GM19324 (cell line): ENCODE measurements at regions not wholly inside any gene's neighbourhood (a gene's known extent, or its start where the extent isn't known, plus 50 kb on each side); places are given as distances from the start of the nearest gene placed in this dataset.

Experiments
- ATAC-seq: cut with Tn5 transposase; IDR thresholded peaks from one replicate; pipeline ENCODE4 v1.9.1; 2021; ENCODE audit warnings: mild to moderate bottlenecking, moderate library complexity; ENCODE audit not compliant: unreplicated experiment, low FRiP score

GRCh38 chr21:16838331-16838730 is 674.5 kb upstream of the CXADR start:
- ATAC-seq, result no peak

DNA sequence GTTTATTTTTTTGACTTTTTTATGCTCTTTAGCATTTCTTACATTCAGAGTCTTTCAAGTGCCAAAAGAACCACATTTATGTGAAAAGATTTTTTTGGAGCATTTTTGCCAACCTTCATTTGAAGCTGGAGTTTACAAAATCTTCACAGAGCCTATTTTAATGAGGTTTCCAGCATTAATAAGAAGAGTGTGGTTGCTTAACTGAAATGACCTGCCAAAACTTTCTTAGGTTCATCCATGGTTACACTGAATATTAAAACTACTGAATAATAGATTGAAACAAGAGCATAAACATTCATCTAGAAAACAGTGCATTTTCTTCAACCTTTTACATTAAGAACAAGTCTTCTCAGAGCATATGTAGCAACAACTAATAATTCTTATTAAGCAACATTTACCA is 672.3 kb upstream of the CXADR start:
- ATAC-seq, result no peak

- ATAC-seq, result no peak
These were observed 670.7 kb upstream of the CXADR start for GRCh38 chr21:16841975-16842695.

DNA sequence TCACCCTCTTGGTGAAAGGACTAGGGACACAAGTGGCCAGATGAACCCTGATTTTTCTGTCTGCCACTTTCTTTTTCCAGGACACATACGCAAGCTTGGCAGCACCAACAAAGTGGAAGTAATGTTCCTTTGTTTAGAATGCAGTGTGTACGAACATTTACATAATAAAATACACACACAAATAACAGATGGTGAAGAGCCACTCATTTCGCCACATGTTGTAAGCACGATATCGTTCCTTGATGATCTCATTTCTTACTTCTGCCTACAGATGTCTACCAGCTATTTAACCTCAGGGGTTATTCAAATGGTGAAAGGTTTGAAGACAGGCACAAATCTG is 670.2 kb upstream of the CXADR start:
- no peak for ATAC-seq

DNA sequence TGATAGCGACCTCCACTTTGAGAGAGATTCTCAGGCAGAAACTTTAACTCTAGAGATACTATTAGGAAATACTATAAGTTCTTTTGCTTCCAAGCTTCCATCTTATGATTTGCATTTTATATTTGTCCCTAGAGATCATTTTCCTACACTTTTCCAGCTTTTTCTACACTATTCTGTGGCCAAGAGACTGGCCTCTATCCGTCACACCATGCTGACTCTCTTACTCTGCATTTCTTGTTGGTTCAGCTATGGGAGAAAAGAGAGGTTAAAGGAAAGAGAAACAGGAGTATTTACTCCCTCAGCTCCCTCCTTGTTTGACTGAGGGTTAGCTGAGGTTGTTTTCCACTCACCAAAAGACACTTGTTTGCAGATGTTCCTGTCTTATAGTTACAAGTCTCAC is 665.6 kb upstream of the CXADR start:
- ATAC-seq, result no peak

- ATAC-seq, result no peak
These were observed 661.8 kb upstream of the CXADR start for GRCh38 chr21:16851054-16851453.

- no peak for ATAC-seq
These were observed 657.6 kb upstream of the CXADR start for GRCh38 chr21:16855164-16855667.

GRCh38 chr21:16863362-16863905 is 649.4 kb upstream of the CXADR start:
- no peak for ATAC-seq

DNA sequence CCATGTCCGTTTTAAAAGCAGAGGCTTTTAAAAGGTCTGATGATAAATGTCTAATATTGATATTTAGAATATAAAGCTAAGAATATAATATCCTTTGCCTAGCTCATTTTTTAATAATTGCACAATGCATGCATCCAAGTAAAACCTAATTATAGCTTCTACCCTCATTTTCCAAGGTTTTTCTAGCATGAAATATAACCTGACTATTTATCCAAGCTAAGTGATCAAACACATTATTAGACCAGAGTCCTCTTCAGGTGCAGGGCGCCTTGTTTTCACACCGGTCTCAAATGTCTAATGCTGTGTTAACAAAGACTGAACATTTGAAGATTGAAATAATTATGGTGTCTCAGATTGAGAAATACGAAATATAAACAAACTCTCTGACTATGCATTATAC is 648.9 kb upstream of the CXADR start:
- no peak for ATAC-seq

GRCh38 chr21:16865632-16866031 is 647.2 kb upstream of the CXADR start:
- ATAC-seq, result no peak

DNA sequence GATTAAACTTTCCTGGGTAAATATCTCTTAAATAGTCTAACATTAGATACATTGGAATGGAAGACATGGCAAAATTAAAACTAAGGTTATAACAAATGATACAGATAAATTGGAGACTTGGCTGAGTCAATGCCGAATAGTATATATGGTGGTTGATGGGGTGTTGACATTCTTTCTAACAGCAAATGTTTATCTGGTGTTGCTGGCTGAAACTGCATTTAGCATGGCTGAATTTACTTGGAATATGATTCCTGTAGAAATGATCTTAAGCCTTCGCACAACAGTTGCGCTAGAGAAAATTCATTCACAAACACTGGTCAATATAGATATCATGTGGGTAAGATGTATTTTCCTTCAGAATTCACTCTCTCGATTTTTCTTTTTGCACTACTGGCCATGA is 646.0 kb upstream of the CXADR start:
- ATAC-seq, result no peak

DNA sequence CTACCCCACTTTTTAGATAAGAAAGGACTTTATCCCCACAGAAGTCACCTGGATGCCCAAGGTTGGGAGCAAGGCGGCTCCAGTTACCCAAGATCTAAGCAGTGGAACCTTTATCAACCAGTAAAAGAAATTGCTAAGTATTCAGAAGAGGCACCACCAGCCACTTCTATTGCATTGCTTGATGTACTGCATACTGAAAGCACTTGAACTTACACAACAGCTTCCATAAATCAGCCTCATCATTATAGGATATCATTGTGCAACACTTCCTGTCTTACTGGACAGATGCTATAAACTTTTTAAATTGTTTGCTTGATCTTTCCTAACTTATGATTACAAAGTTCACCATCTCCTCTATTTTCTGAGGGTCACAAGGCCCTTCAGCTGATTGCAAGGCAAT is 642.7 kb upstream of the CXADR start:
- ATAC-seq, result no peak

DNA sequence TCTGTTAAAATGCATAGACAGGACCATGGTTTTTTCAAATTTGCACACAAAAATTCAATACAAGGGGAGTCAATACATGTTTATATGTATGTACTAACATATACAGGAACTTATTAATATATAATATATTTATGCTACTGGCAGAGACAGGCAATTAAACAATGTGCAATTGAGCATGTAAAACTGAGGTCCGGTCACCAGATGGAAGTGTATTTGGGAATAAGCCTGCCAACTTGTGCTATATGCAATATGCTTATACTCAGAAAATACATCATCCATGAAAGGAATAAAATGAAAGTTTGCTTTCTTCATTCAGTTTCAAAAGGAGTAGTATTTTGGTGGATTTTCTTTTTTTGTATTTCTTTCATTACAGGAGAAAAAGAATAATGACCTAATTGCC is 640.2 kb upstream of the CXADR start:
- no peak for ATAC-seq

DNA sequence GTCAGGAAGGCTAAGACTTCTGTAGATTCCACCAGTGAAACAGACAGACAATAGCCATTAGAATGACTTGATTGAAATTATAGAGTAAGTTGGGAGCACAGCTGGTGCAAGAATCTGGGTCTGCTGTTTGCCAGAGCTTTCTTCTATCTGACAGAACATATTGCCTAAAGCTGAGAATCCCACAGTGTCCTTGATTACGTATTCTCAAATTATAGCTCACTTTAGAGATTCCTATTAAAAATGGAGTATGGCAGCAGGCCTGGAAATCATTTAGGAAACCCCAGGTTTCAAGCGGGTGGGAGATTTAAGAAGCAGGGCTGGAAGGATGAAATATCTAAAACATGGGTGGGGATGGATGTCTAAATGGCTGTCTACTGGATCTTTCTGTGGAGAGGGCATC is 639.7 kb upstream of the CXADR start:
- ATAC-seq, result no peak

GRCh38 chr21:16873596-16873995 is 639.2 kb upstream of the CXADR start:
- no peak for ATAC-seq

- ATAC-seq, result no peak
These were observed 633.4 kb upstream of the CXADR start for GRCh38 chr21:16879479-16879878.

GRCh38 chr21:16891821-16892220 is 621.0 kb upstream of the CXADR start:
- ATAC-seq, result no peak

GRCh38 chr21:16900685-16901084 is 612.2 kb upstream of the CXADR start:
- ATAC-seq, result no peak

GRCh38 chr21:16908077-16908476 is 604.8 kb upstream of the CXADR start:
- ATAC-seq, result no peak

DNA sequence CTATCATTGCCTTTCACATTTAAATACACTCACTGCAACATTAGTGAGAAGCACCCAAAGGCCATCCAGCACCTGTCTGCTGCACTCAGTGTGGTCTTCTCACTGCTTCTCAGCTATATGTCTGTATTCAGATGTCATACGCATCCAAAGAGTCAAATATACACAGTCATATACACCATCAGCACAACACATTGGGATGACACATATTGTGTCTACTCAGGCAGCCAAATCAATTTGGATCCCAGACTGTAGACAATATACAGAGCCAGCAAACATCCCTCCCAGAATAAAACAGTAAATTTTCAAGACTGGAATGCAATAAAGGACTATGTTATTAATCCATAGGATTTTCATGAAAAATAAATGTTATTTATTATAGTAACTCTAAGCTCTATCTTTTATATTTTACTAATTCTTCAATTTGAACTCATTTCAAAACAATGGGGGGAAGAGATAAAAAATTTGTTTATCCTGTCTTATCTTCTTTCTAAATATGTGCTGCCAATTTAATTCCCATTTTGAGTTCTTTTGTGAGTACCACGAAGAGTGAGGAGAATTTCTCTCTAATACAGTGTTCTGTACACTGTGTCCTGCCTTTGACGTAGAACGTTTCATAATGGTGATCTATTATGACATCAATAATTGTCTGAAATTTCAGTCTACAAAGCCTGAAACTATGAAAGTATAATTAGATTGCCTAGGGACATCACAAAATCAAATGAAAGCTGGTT is 602.2 kb upstream of the CXADR start:
- ATAC-seq, result no peak

DNA sequence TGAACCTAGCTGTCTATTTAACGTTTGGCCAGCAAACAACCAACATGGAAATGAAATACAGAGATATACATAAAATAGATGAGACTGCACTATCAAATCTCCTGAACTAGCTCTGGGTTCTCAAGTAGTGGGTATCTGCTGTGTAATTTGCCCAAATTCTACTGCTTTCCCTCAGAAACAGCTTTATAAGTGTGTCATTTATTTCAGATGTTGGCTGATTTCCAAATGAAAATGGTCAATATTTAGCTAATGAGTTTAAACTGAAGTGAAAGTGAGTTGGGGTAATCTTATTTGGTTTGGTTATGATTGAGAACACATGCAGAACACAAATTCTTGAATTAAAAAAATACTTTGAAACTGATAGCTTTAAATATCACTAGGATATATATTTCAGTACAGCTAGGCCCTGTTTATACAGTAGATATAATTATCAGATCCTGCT is 601.7 kb upstream of the CXADR start:
- ATAC-seq, result no peak

DNA sequence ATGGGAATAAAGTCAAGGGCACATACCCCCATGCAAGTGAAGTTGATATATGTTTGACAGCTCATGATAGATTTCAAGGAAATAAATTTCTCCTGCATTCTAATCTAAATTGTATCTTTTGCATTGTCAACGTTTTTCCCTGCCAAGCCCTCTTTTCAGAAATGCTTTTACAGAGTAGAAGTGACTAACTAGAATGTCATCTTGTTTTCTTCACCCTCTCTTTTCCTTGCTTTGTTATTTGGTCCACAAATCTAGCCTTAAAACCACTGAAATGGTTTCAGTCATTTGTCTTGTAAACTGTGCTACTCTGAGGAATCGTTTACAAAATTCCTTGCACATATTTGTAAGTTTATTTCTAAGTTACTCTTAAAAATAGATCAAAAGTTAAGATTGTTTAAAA is 600.8 kb upstream of the CXADR start:
- ATAC-seq, result no peak
